ENCODE measurements at regions not wholly inside any gene's neighbourhood (a gene's known extent, or its start where the extent isn't known, plus 50 kb on each side); places are given as distances from the start of the nearest gene placed in this dataset.

DNA sequence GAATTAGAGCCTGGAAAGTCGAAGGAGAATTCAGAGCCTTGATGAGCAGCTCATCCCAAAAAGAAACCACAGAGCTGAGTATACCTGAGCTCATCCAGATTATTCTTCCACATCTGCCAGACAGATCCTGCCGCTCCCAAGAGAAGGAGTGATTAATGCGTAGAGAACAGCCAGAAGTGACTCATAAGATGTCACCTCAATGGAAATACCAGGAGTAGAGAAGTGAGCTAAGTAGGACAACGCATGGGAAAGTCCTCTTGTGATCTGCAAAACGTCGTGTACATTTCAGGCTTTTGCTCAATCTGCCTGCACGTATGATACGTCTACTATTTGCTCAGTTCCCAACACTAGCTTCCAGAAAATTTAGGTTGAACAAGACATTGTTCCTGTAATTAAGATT lies 230.5 kb upstream of the AUTS2 start:
- peaks cover 4 to 9% of the 10 kb centered on the region in 2 donors for H3K4me1 ChIP-seq
- 92 to 95% methylated on average over 7 to 8 of the region's 8 CpGs for WGBS, 2 donors
- H3K4me3 ChIP-seq (replicated peaks in 1 of 3), result no peak overlapping the region
- intact Hi-C loops (cut with DNase I), result no loop called here
- no peaks in the 10 kb centered on the region for H3K36me3 ChIP-seq
- DNase-seq, result no peak
- H3K9me3 ChIP-seq, result no peaks in the 10 kb centered on the region
- no peak overlapping the region for H3K27ac ChIP-seq
- TF ChIP-seq CTCF (IDR thresholded peaks at IDR 0.05), result no peak
- no peak for TF ChIP-seq POLR2A (IDR thresholded peaks at IDR 0.05)
- peaks cover 5% of the 10 kb centered on the region for H3K27me3 ChIP-seq

DNA sequence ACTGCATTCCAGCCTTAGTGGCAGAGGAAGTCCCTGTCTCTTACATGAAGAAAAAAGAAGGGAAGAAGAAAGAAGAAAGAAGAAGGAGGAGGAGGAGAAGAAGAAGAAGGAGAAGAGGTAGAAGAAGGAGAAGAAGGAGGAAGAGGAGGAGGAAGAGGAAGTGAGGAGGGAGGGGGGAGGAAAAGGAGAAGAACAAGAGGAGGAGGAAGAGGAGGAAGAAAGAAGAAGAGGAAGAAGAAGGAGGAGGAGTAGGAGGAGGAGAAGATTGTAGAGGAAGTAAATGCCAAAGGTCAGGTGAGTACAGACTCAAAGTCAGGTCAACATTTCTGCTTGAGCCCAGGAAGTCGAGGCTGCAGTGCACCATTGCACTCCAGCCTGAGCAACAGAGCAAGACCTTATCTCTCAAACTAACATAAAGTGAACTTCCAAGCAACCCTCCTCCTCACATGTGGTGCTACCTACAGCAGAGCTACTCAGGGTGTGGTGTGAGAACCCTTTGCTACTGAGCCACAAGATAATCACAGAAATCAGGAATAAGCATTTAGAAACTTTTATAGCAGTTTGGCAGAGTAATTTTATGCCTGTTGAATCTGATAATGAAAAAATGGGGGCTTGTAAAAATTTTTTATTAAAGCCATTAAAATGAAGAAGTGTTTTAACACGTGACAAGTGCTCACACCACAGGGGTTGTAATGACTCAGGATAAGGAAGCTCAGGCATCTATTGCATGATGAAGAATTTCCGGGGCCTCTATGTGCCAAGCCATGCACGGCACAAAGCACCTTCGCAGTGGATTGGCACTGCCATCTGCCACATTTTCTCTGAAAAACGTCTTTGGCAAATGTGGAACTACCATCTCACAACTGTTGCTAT lies 224.9 kb upstream of the AUTS2 start:
- H3K4me3 ChIP-seq (replicated peaks in 1 of 3), result no peak overlapping the region
- no peaks in the 10 kb centered on the region for H3K27me3 ChIP-seq
- no peaks in the 10 kb centered on the region for H3K9me3 ChIP-seq
- TF ChIP-seq POLR2A (IDR thresholded peaks at IDR 0.05), result no peak
- no peak for TF ChIP-seq CTCF (IDR thresholded peaks at IDR 0.05)
- H3K4me1 ChIP-seq, result no peaks in the 10 kb centered on the region
- no peaks in the 10 kb centered on the region for H3K36me3 ChIP-seq
- DNase-seq, result no peak
- H3K27ac ChIP-seq, result no peak overlapping the region
- intact Hi-C loops (cut with DNase I), result no loop called here
- 67% methylated on average over 6 of the region's 6 CpGs for WGBS, 2 donors

- Histone ChIP-seq H3K27me3 (no peaks in the 10 kb centered on the region), H3K36me3 (no peaks in the 10 kb centered on the region), H3K27ac (no peak overlapping the region), H3K9me3 (no peaks in the 10 kb centered on the region), H3K4me1 (no peaks in the 10 kb centered on the region), H3K4me3 (replicated peaks in 1 of 3) (no peak overlapping the region)
- TF ChIP-seq POLR2A (IDR thresholded peaks at IDR 0.05), result no peak
- TF ChIP-seq CTCF (IDR thresholded peaks at IDR 0.05), result no peak
- no peak for DNase-seq
- 70 to 81% methylated on average over 5 of the region's 5 CpGs for WGBS, 2 donors
- intact Hi-C loops (cut with DNase I), result no loop called here
These were observed 224.2 kb upstream of the AUTS2 start for GRCh38 chr7:69374044-69374425.

GRCh38 chr7:69377191-69377590 lies 221.1 kb upstream of the AUTS2 start:
- WGBS, 2 donors, result 55 to 57% methylated on average over 5 of the region's 5 CpGs
- no peaks in the 10 kb centered on the region for H3K4me1 ChIP-seq
- H3K27me3 ChIP-seq, result no peaks in the 10 kb centered on the region
- no peaks in the 10 kb centered on the region for H3K9me3 ChIP-seq
- no peaks in the 10 kb centered on the region for H3K36me3 ChIP-seq
- no peak for DNase-seq
- no peak for TF ChIP-seq CTCF (IDR thresholded peaks at IDR 0.05)
- no peak for TF ChIP-seq POLR2A (IDR thresholded peaks at IDR 0.05)
- no peak overlapping the region for H3K27ac ChIP-seq
- intact Hi-C loops (cut with DNase I), result no loop called here
- no peak overlapping the region for H3K4me3 ChIP-seq (replicated peaks in 1 of 3)

- 68 to 74% methylated on average over 8 of the region's 8 CpGs for WGBS, 2 donors
- no peak for DNase-seq
- TF ChIP-seq CTCF (IDR thresholded peaks at IDR 0.05), result no peak
- TF ChIP-seq POLR2A (IDR thresholded peaks at IDR 0.05), result no peak
- Histone ChIP-seq H3K4me3 (replicated peaks in 1 of 3) (no peak overlapping the region), H3K36me3 (no peaks in the 10 kb centered on the region), H3K9me3 (no peaks in the 10 kb centered on the region), H3K27me3 (no peaks in the 10 kb centered on the region), H3K4me1 (no peaks in the 10 kb centered on the region), H3K27ac (no peak overlapping the region)
- intact Hi-C loops (cut with DNase I), result no loop called here
These were observed 209.7 kb upstream of the AUTS2 start for GRCh38 chr7:69388452-69389137.
